ENCODE measurements at regions not wholly inside any gene's neighbourhood (a gene's known extent, or its start where the extent isn't known, plus 50 kb on each side); places are given as distances from the start of the nearest gene placed in this dataset.
"Not testable (repeated sequence)": the region's sequence is repeated elsewhere in the genome, so short reads cannot be mapped to it uniquely, and the experiment has no call there.

GRCh38 chr18:64852281-64852680 lies 703.4 kb upstream of the LINC00305 start:
- DNase-seq (ENCODE audit: low read depth) = no peak

GRCh38 chr18:64851726-64852125 lies 702.8 kb upstream of the LINC00305 start:
- DNase-seq (ENCODE audit: low read depth) = no peak

GRCh38 chr18:64850791-64851190 lies 701.9 kb upstream of the LINC00305 start:
- DNase-seq (ENCODE audit: low read depth) = no peak

- no peak for DNase-seq (ENCODE audit: low read depth)
Measured at GRCh38 chr18:64840911-64841701, 692.2 kb upstream of the LINC00305 start.

- no peak for DNase-seq (ENCODE audit: low read depth)
Measured at GRCh38 chr18:64810354-64810753, 661.5 kb upstream of the LINC00305 start.

- no peak for DNase-seq (ENCODE audit: low read depth)
Measured at GRCh38 chr18:64809801-64810200, 660.9 kb upstream of the LINC00305 start.

GRCh38 chr18:64807560-64807959 lies 658.7 kb upstream of the LINC00305 start:
- DNase-seq (ENCODE audit: low read depth) = no peak

GRCh38 chr18:64806691-64807090 lies 657.8 kb upstream of the LINC00305 start:
- no peak for DNase-seq (ENCODE audit: low read depth)

GRCh38 chr18:64806232-64806631 lies 657.3 kb upstream of the LINC00305 start:
- no peak for DNase-seq (ENCODE audit: low read depth)

- no peak for DNase-seq (ENCODE audit: low read depth)
Measured at GRCh38 chr18:64803471-64803870, 654.6 kb upstream of the LINC00305 start.

- no peak for DNase-seq (ENCODE audit: low read depth)
Measured at GRCh38 chr18:64800151-64800550, 651.3 kb upstream of the LINC00305 start.

- DNase-seq (ENCODE audit: low read depth) = no peak
Measured at GRCh38 chr18:64799376-64799775, 650.5 kb upstream of the LINC00305 start.

GRCh38 chr18:64791236-64791635 lies 642.3 kb upstream of the LINC00305 start:
- DNase-seq (ENCODE audit: low read depth) = no peak

GRCh38 chr18:64785686-64786085 lies 636.8 kb upstream of the LINC00305 start:
- DNase-seq (ENCODE audit: low read depth) = no peak

GRCh38 chr18:64777556-64777955 lies 628.7 kb upstream of the LINC00305 start:
- DNase-seq (ENCODE audit: low read depth) = no peak

GRCh38 chr18:64765908-64766307 lies 617.0 kb upstream of the LINC00305 start:
- DNase-seq (ENCODE audit: low read depth) = no peak

- DNase-seq (ENCODE audit: low read depth) = no peak
Measured at GRCh38 chr18:64752707-64753106, 603.8 kb upstream of the LINC00305 start.

- no peak for DNase-seq (ENCODE audit: low read depth)
Measured at GRCh38 chr18:64749884-64750283, 601.0 kb upstream of the LINC00305 start.

- no peak for DNase-seq (ENCODE audit: low read depth)
Measured at GRCh38 chr18:64747803-64748202, 598.9 kb upstream of the LINC00305 start.

- DNase-seq (ENCODE audit: low read depth) = no peak
Measured at GRCh38 chr18:64742898-64743297, 594.0 kb upstream of the LINC00305 start.

- no peak for DNase-seq (ENCODE audit: low read depth)
Measured at GRCh38 chr18:64734063-64734462, 585.2 kb upstream of the LINC00305 start.

- not testable (repeated sequence) for DNase-seq (ENCODE audit: low read depth)
Measured at GRCh38 chr18:64725657-64726056, 576.8 kb upstream of the LINC00305 start.

- no peak for DNase-seq (ENCODE audit: low read depth)
Measured at GRCh38 chr18:64720781-64721464, 572.0 kb upstream of the LINC00305 start.

GRCh38 chr18:64718808-64719207 lies 569.9 kb upstream of the LINC00305 start:
- no peak for DNase-seq (ENCODE audit: low read depth)

Measured in fibroblast of the conjunctiva (primary cell).